ENCODE measurements at regions not wholly inside any gene's neighbourhood (a gene's known extent, or its start where the extent isn't known, plus 50 kb on each side); places are given as distances from the start of the nearest gene placed in this dataset.

- no peak overlapping the region for H3K27ac ChIP-seq (ENCODE audit: low read depth)
- DNase-seq (ENCODE audit: extremely low spot score), result no peak
- no peaks in the 10 kb centered on the region for H3K36me3 ChIP-seq (ENCODE audit: insufficient read depth)
- 60% methylated on average over 1 of the region's 1 CpG for WGBS
- no peak overlapping the region for H3K4me3 ChIP-seq (ENCODE audit: low read depth, low read length)
- H3K4me1 ChIP-seq (ENCODE audit: insufficient read depth), result no peaks in the 10 kb centered on the region
Observed at GRCh38 chr4:74674750-74675149, 119.6 kb downstream of the BTC start.

- Histone ChIP-seq H3K27ac (ENCODE audit: low read depth) (no peak overlapping the region), H3K4me3 (ENCODE audit: low read depth, low read length) (no peak overlapping the region), H3K4me1 (ENCODE audit: insufficient read depth) (no peaks in the 10 kb centered on the region), H3K36me3 (ENCODE audit: insufficient read depth) (no peaks in the 10 kb centered on the region)
- 9% methylated on average over 5 of the region's 5 CpGs for WGBS
- no peak for DNase-seq (ENCODE audit: extremely low spot score)
Observed at GRCh38 chr4:74675673-74676279, 118.5 kb downstream of the BTC start.

- Histone ChIP-seq H3K36me3 (ENCODE audit: insufficient read depth) (no peaks in the 10 kb centered on the region), H3K27ac (ENCODE audit: low read depth) (no peak overlapping the region), H3K4me1 (ENCODE audit: insufficient read depth) (no peaks in the 10 kb centered on the region), H3K4me3 (ENCODE audit: low read depth, low read length) (no peak overlapping the region)
- no peak for DNase-seq (ENCODE audit: extremely low spot score)
- WGBS, result 55% methylated on average over 2 of the region's 2 CpGs
Observed at GRCh38 chr4:74682567-74683359, 111.6 kb downstream of the BTC start.

- no peak overlapping the region for H3K27ac ChIP-seq (ENCODE audit: low read depth)
- DNase-seq (ENCODE audit: extremely low spot score), result no peak
- H3K36me3 ChIP-seq (ENCODE audit: insufficient read depth), result no peaks in the 10 kb centered on the region
- H3K4me3 ChIP-seq (ENCODE audit: low read depth, low read length), result no peak overlapping the region
- H3K4me1 ChIP-seq (ENCODE audit: insufficient read depth), result no peaks in the 10 kb centered on the region
- 13% methylated on average over 4 of the region's 4 CpGs for WGBS
Observed at GRCh38 chr4:74692972-74693371, 101.4 kb downstream of the BTC start.

Measured in urinary bladder (tissue), 3 donors.